PC-9 (cell line): ENCODE measurements at regions not wholly inside any gene's neighbourhood (a gene's known extent, or its start where the extent isn't known, plus 50 kb on each side); places are given as distances from the start of the nearest gene placed in this dataset.

ENCODE experiments used
- BruUV-seq: library from RNA; stranded (reverse); fragments of 400-500 nt; replicated peaks from 2 replicates; lab custom pipeline; 2021; lab: Mats Ljungman, UMichigan
- CTCF ChIA-PET: fragments of 300-600 bp; sonication (Branson Sonifier 250); formaldehyde crosslinking; loops from one replicate; lab custom pipeline; 2022; ENCODE audit warnings: antibody characterized with exemption; lab: Charles Lee
- POLR2A ChIA-PET: fragments of 300-600 bp; sonication (Branson Sonifier 250); formaldehyde crosslinking; loops from one replicate; lab custom pipeline; 2022; ENCODE audit warnings: antibody characterized with exemption; ENCODE audit not compliant: unreplicated experiment; lab: Charles Lee
- DNase-seq, 2 experiments: peaks; one replicate each; pipeline versions ENCODE4 v3.0.0 to v3.0.0-alpha.2; 2015 to 2022; ENCODE audit warnings: mixed read lengths in 1 of 2
- H2AFZ ChIP-seq: fragments of 200-600 bp; sonication (generic); 2 replicates; pipeline ENCODE4 v1.8.1; 2017; ENCODE audit warnings: antibody characterized with exemption
- H3F3A ChIP-seq: fragments of 200-600 bp; sonication (generic); 2 replicates; pipeline ENCODE4 v1.8.1; 2017; ENCODE audit warnings: antibody characterized with exemption, mild to moderate bottlenecking, low read depth; ENCODE audit not compliant: insufficient read depth
- H3K27ac ChIP-seq: fragments of 200-600 bp; sonication (generic); 2 replicates; pipeline ENCODE4 v1.6.1; 2016; ENCODE audit warnings: mixed run types
- H3K27me3 ChIP-seq: fragments of 200-600 bp; sonication (generic); 2 replicates; pipeline ENCODE4 v1.6.1; 2016; ENCODE audit warnings: low read depth, mixed run types; ENCODE audit not compliant: insufficient read depth
- H3K36me3 ChIP-seq: fragments of 200-600 bp; sonication (generic); 2 replicates; pipeline ENCODE4 v1.6.1; 2016; ENCODE audit warnings: low read depth, mixed run types
- H3K4me1 ChIP-seq: fragments of 200-600 bp; sonication (generic); replicated peaks from 2 replicates; pipeline ENCODE4 v1.6.1; 2016; ENCODE audit warnings: mixed run types; ENCODE audit not compliant: insufficient read depth
- H3K4me2 ChIP-seq: fragments of 200-600 bp; sonication (generic); 2 replicates; pipeline ENCODE4 v1.6.1; 2017; ENCODE audit warnings: mixed run types
- H3K4me3 ChIP-seq: fragments of 200-600 bp; sonication (generic); 2 replicates; pipeline ENCODE4 v1.6.1; 2016; ENCODE audit warnings: mixed run types
- H3K79me2 ChIP-seq: fragments of 200-600 bp; sonication (generic); 2 replicates; pipeline ENCODE4 v1.6.1; 2017; ENCODE audit warnings: low read depth, mixed run types
- H3K9me2 ChIP-seq: fragments of 200-600 bp; sonication (generic); 2 replicates; pipeline ENCODE4 v1.8.1; 2017; ENCODE audit warnings: mild to moderate bottlenecking; ENCODE audit not compliant: insufficient read depth
- H3K9me3 ChIP-seq: fragments of 200-600 bp; sonication (generic); 2 replicates; pipeline ENCODE4 v1.8.1; 2016; ENCODE audit warnings: low read depth; ENCODE audit not compliant: insufficient read depth
- H4K20me1 ChIP-seq: fragments of 200-600 bp; sonication (generic); 2 replicates; pipeline ENCODE4 v1.8.1; 2017; ENCODE audit not compliant: insufficient read depth
- CTCF ChIP-seq: fragments of 200-600 bp; sonication (generic); conservative IDR thresholded peaks from 2 replicates; pipeline ENCODE4 v1.6.1; 2017; ENCODE audit warnings: mixed run types, antibody characterized with exemption, mild to moderate bottlenecking, moderate library complexity
- EZH2 ChIP-seq: fragments of 200-600 bp; sonication (generic); IDR thresholded peaks from 2 replicates; pipeline ENCODE4 v1.8.0; 2017; ENCODE audit warnings: antibody characterized with exemption, low read depth
- intact Hi-C: fragments of 100-400 bp; cut with micrococcal nuclease; formaldehyde crosslinking; loops from one replicate; pipeline ENCODE4 v1.10.0; 2022; ENCODE audit not compliant: unreplicated experiment

- Histone ChIP-seq H3K79me2 (no peaks in the 10 kb centered on the region), H3K27ac (no peak overlapping the region), H3K4me2 (no peak overlapping the region), H4K20me1 (no peaks in the 10 kb centered on the region), H3K27me3 (no peaks in the 10 kb centered on the region), H3K9me3 (no peaks in the 10 kb centered on the region), H3K4me1 (no peaks in the 10 kb centered on the region), H3K4me3 (no peak overlapping the region), H3K9me2 (no peaks in the 10 kb centered on the region), H3F3A (no peaks in the 10 kb centered on the region), H3K36me3 (no peaks in the 10 kb centered on the region), H2AFZ (no peak overlapping the region)
- CTCF ChIA-PET: no interaction called here
- intact Hi-C loops: no loop called here
- no TSS peak for BruUV-seq
- POLR2A ChIA-PET: no interaction called here
- DNase-seq: no peak
- no peak for TF ChIP-seq CTCF
- TF ChIP-seq EZH2: no peak
Measured at GRCh38 chr18:38067821-38068220, 502.2 kb upstream of the CELF4 start.

GRCh38 chr18:38067086-38067485 lies 501.5 kb upstream of the CELF4 start:
- no TSS peak for BruUV-seq
- H3K79me2 ChIP-seq: no peaks in the 10 kb centered on the region
- H3K4me2 ChIP-seq: no peak overlapping the region
- TF ChIP-seq CTCF: no peak
- TF ChIP-seq EZH2: no peak
- no peaks in the 10 kb centered on the region for H4K20me1 ChIP-seq
- no peak overlapping the region for H2AFZ ChIP-seq
- no peaks in the 10 kb centered on the region for H3F3A ChIP-seq
- ChIA-PET POLR2A (no interaction called here), CTCF (no interaction called here)
- H3K9me3 ChIP-seq: no peaks in the 10 kb centered on the region
- no peaks in the 10 kb centered on the region for H3K4me1 ChIP-seq
- intact Hi-C loops: no loop called here
- H3K4me3 ChIP-seq: no peak overlapping the region
- no peak overlapping the region for H3K27ac ChIP-seq
- no peaks in the 10 kb centered on the region for H3K36me3 ChIP-seq
- H3K27me3 ChIP-seq: no peaks in the 10 kb centered on the region
- no peaks in the 10 kb centered on the region for H3K9me2 ChIP-seq
- DNase-seq: no peak

- Histone ChIP-seq H3K79me2 (no peaks in the 10 kb centered on the region), H3K9me3 (no peaks in the 10 kb centered on the region), H3K36me3 (no peaks in the 10 kb centered on the region), H2AFZ (no peak overlapping the region), H4K20me1 (no peaks in the 10 kb centered on the region), H3K27ac (no peak overlapping the region), H3K9me2 (no peaks in the 10 kb centered on the region), H3K27me3 (no peaks in the 10 kb centered on the region), H3K4me2 (no peak overlapping the region), H3K4me3 (no peak overlapping the region), H3F3A (no peaks in the 10 kb centered on the region), H3K4me1 (no peaks in the 10 kb centered on the region)
- ChIA-PET POLR2A (no interaction called here), CTCF (no interaction called here)
- DNase-seq: no peak
- intact Hi-C loops: no loop called here
- no TSS peak for BruUV-seq
- TF ChIP-seq CTCF (no peak), EZH2 (no peak)
Measured at GRCh38 chr18:38052879-38053590, 487.4 kb upstream of the CELF4 start.
